Right lobe of liver (tissue), 6 donors: ENCODE measurements at regions not wholly inside any gene's neighbourhood (a gene's known extent, or its start where the extent isn't known, plus 50 kb on each side); places are given as distances from the start of the nearest gene placed in this dataset.
A peak's percentile ranks its signal among the peaks of the same experiment; 100 is the strongest.

Source experiments
- ATAC-seq, 4 donors: fragments of 200-7000 bp; cut with Tn5 transposase; one replicate each; pipeline ENCODE4 v1.9.1; 2020; ENCODE audit warnings: mild to moderate bottlenecking in 4 of 4, moderate library complexity in 4 of 4
- DNase-seq, 3 donors: peaks; one replicate each; pipeline ENCODE4 v3.0.0-alpha.2; 2020
- H3K27ac ChIP-seq, 3 donors: fragments of 200-600 bp; one replicate each; pipeline ENCODE4 v1.8.0; 2022
- H3K27me3 ChIP-seq, 2 donors: fragments of 200-600 bp; one replicate each; pipeline ENCODE4 v1.8.0; 2022
- H3K36me3 ChIP-seq, 4 donors: fragments of 200-600 bp; sonication (generic) in 1 of 4; one replicate each; pipeline versions ENCODE4 v1.5.1 to v1.8.0; 2017 to 2022; ENCODE audit warnings: control low read depth in 1 of 4
- H3K4me1 ChIP-seq, 4 donors: fragments of 200-600 bp; sonication (generic) in 1 of 4; one replicate each; pipeline versions ENCODE4 v1.5.1 to v1.8.0; 2017 to 2022; ENCODE audit warnings: control low read depth in 1 of 4
- H3K4me3 ChIP-seq, 3 donors: fragments of 200-600 bp; one replicate each; pipeline ENCODE4 v1.8.0; 2022
- H3K9me3 ChIP-seq, 4 donors: fragments of 200-600 bp; sonication (generic) in 1 of 4; one replicate each; pipeline versions ENCODE4 v1.5.1 to v1.8.0; 2017 to 2022; ENCODE audit warnings: control low read depth in 1 of 4
- POLR2A ChIP-seq: fragments of 450-650 bp; IDR thresholded peaks from one replicate; pipeline ENCODE4 v1.6.1; 2017; ENCODE audit warnings: antibody characterized with exemption, mild to moderate bottlenecking
- WGBS: methylation state at CpG from one replicate; pipeline ENCODE4 v1.1.6; 2018; ENCODE audit warnings: low coverage, low lambda C conversion rate; ENCODE audit not compliant: insufficient coverage; ENCODE audit errors: missing lambda C conversion rate; 5-methylcytosine and 5-hydroxymethylcytosine counted together
- intact Hi-C, 2 donors: fragments of 100-400 bp; cut with DNase I; formaldehyde crosslinking; loops; one replicate each; pipeline versions ENCODE4 v1.11.2 to v1.14.1; 2022
- TF ChIP-seq, protein P1 (sequence below), 4 donors: fragments of 200-600 bp in 3 of 4; fragments of 450-650 bp in 1 of 4; IDR thresholded peaks; one replicate each; pipeline versions ENCODE4 v1.5.1 to v1.8.0; 2016 to 2022; ENCODE audit warnings: antibody characterized with exemption in 4 of 4, mild to moderate bottlenecking in 2 of 4
- donor health status: DM: no; HTN: yes; CAD: no.
- donor health status: DM: no; HTN: no; CAD: no.
- donor health status: DM: no; HTN: no; CAD: no.
- donor health status: DM: no; HTN: yes; CAD: no.
- donor health status: DM: no; HTN: yes; CAD: no.

DNA sequence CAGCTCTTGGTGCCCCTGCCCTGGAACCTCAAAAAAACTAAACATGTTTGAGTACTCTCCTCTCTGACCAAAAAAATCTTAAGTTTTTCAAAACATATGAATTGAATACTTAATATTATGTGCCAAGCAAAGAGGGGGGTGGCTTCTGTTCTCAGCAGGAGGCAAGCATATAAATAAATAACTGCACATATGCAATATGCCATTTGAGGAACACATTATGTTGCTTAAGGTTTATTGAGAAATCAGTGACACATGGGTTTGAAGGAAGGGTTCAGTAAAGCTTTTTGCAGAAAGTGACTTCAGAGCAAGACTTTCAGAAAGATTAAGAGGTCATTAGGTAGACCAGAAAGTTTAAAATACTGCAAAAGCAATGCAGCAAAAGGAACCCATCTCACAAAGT lies 429.2 kb downstream of the TDRD15 start:
- no peak for TF ChIP-seq POLR2A
- TF ChIP-seq, protein P1, sequence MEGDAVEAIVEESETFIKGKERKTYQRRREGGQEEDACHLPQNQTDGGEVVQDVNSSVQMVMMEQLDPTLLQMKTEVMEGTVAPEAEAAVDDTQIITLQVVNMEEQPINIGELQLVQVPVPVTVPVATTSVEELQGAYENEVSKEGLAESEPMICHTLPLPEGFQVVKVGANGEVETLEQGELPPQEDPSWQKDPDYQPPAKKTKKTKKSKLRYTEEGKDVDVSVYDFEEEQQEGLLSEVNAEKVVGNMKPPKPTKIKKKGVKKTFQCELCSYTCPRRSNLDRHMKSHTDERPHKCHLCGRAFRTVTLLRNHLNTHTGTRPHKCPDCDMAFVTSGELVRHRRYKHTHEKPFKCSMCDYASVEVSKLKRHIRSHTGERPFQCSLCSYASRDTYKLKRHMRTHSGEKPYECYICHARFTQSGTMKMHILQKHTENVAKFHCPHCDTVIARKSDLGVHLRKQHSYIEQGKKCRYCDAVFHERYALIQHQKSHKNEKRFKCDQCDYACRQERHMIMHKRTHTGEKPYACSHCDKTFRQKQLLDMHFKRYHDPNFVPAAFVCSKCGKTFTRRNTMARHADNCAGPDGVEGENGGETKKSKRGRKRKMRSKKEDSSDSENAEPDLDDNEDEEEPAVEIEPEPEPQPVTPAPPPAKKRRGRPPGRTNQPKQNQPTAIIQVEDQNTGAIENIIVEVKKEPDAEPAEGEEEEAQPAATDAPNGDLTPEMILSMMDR (IDR thresholded peaks at IDR 0.05): no peak
- H3K4me3 ChIP-seq: no peak overlapping the region
- H3K36me3 ChIP-seq: no peaks in the 10 kb centered on the region
- no peak for DNase-seq
- no peaks in the 10 kb centered on the region for H3K27me3 ChIP-seq
- intact Hi-C loops: no loop called here
- no peaks in the 10 kb centered on the region for H3K9me3 ChIP-seq
- no peak for ATAC-seq
- H3K27ac ChIP-seq: no peak overlapping the region
- H3K4me1 ChIP-seq: no peaks in the 10 kb centered on the region

DNA sequence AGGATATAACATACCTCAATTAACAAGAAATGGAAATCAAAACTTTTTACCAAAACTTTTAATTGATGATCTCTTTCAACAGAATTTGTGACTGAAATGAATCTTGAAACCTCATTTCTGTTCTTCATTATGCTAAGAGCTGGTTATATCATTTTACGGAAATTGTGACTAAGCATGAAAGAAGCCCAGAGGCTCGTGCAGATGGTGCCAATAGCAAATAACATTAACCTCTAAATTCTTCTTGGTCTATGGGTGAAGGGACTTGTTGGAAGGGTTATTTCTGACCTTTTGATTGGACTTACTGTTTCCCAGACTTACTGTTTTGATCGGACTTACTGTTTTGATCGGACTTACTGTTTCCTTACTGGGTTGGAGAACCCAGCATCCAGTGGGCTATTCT lies 435.6 kb downstream of the TDRD15 start:
- WGBS: 72% methylated on average over 4 of the region's 4 CpGs
- ATAC-seq: no peak

DNA sequence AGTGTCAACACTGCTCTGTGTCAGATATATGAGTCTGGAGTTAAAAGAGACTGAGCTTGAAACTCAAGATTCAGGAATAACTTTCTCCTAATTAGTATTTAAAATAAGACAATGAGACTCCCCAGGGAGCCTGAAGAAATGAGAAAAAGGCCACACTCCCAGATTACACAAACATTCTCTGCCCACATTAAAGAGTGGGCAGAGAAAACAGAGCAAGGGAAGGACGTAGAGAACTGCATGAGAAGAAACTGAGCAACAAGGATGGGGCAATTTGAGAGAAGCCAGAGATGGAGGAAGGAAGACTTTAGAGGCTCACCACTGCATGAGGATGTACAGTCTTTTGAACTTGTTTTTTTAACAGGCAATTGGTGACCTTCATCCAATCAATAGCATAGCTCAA lies 438.2 kb downstream of the TDRD15 start:
- H3K4me3 ChIP-seq: no peak overlapping the region
- no peaks in the 10 kb centered on the region for H3K36me3 ChIP-seq
- H3K4me1 ChIP-seq: no peaks in the 10 kb centered on the region
- TF ChIP-seq POLR2A: no peak
- TF ChIP-seq, protein P1 (IDR thresholded peaks at IDR 0.05): no peak
- intact Hi-C loops: no loop called here
- H3K9me3 ChIP-seq: no peaks in the 10 kb centered on the region
- H3K27ac ChIP-seq: no peak overlapping the region
- WGBS: no CpG with 5 or more reads among the region's 1 CpG
- no peaks in the 10 kb centered on the region for H3K27me3 ChIP-seq
- ATAC-seq (no peak), DNase-seq (no peak)

More for the DNA sequence above, 435.6 kb downstream of the TDRD15 start:
- Histone ChIP-seq H3K27ac (no peak overlapping the region), H3K27me3 (no peaks in the 10 kb centered on the region), H3K4me3 (no peak overlapping the region), H3K4me1 (no peaks in the 10 kb centered on the region), H3K9me3 (no peaks in the 10 kb centered on the region), H3K36me3 (no peaks in the 10 kb centered on the region)
- intact Hi-C loops: no loop called here
- TF ChIP-seq POLR2A: no peak
- TF ChIP-seq, protein P1 (IDR thresholded peaks at IDR 0.05): no peak
- no peak for DNase-seq

DNA sequence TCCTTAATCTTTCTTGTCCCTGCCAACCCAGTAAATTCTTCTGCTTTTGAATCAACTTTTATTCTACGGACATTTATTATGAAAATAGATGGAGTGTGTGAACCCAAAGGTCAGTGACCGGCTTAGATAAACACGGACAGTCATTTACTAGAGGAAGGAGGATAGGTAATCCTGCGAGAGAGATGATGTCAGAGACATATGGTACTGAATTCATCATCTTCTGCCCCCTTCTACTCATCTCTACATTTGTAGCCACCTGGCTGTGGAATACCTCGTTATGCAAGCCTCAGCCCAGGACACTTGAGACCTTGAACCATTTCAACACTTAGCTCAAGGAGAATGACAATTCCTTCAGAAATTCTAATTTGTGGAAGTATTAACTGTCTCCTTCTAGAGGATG lies 443.6 kb downstream of the TDRD15 start:
- DNase-seq: no peak
- Histone ChIP-seq H3K4me3 (no peak overlapping the region), H3K27ac (no peak overlapping the region), H3K9me3 (no peaks in the 10 kb centered on the region), H3K4me1 (no peaks in the 10 kb centered on the region), H3K27me3 (no peaks in the 10 kb centered on the region), H3K36me3 (no peaks in the 10 kb centered on the region)
- TF ChIP-seq, protein P1 (IDR thresholded peaks at IDR 0.05): no peak
- no peak for TF ChIP-seq POLR2A
- intact Hi-C loops: no loop called here
- peak in 1 of 4 donors; percentile 38 for ATAC-seq
- WGBS: 36% methylated on average over 5 of the region's 5 CpGs

DNA sequence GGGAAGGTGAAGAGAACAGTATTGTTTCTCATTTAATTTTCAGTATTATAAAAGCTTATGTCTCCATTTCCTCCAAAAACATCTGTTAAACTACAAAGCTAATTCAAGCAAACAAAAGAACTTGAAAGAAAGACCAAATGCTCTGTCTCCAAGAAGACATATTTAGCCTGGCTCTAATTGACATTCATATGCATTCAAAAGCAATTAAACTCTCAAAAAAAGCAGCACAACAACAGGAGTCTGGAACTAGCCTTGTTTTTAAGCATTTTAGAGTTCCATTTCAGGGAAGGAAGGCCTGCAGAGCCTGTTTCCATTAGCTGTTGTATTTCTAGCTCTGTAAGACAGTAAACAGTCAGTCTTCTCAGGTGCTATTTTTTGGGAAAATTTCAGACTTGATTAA lies 447.9 kb downstream of the TDRD15 start:
- no peak for TF ChIP-seq POLR2A
- TF ChIP-seq, protein P1 (IDR thresholded peaks at IDR 0.05): no peak
- intact Hi-C loops: no loop called here

More for the DNA sequence above, 447.9 kb downstream of the TDRD15 start:
- Histone ChIP-seq H3K9me3 (no peaks in the 10 kb centered on the region), H3K27me3 (no peaks in the 10 kb centered on the region), H3K27ac (no peak overlapping the region), H3K4me1 (no peaks in the 10 kb centered on the region), H3K36me3 (no peaks in the 10 kb centered on the region), H3K4me3 (no peak overlapping the region)
- no peak for DNase-seq
- ATAC-seq: no peak
